HG03558 (cell line): ENCODE measurements at regions not wholly inside any gene's neighbourhood (a gene's known extent, or its start where the extent isn't known, plus 50 kb on each side); places are given as distances from the start of the nearest gene placed in this dataset.
"Not testable (repeated sequence)": the region's sequence is repeated elsewhere in the genome, so short reads cannot be mapped to it uniquely, and the experiment has no call there.

Source experiments
- ATAC-seq: cut with Tn5 transposase; IDR thresholded peaks from one replicate; pipeline ENCODE4 v1.9.1; 2021; ENCODE audit warnings: moderate number of reproducible peaks; ENCODE audit not compliant: unreplicated experiment; ENCODE audit errors: extremely low read depth

GRCh38 chr6:159642995-159643394 is 50.0 kb downstream of the SOD2 start:
- ATAC-seq: no peak

DNA sequence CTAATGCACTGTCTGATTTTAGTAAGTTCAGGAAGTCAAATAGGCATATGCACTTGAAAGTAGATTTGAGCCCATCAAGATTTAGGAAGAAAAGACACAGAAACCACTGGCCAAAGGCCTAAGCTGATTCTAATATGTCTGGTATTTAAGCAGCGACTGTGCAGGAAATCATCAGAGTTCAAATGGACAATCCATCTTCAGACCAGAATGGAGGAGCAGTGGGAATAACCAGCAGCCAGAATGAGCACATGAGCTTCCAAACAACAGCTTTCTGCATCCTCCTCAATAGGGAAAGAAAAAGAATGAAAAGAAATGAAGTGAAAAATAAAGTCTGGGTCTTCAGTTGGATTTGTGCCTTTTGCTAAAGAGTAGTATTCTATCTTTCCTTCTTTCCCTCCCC is 50.6 kb downstream of the SOD2 start:
- ATAC-seq: no peak

DNA sequence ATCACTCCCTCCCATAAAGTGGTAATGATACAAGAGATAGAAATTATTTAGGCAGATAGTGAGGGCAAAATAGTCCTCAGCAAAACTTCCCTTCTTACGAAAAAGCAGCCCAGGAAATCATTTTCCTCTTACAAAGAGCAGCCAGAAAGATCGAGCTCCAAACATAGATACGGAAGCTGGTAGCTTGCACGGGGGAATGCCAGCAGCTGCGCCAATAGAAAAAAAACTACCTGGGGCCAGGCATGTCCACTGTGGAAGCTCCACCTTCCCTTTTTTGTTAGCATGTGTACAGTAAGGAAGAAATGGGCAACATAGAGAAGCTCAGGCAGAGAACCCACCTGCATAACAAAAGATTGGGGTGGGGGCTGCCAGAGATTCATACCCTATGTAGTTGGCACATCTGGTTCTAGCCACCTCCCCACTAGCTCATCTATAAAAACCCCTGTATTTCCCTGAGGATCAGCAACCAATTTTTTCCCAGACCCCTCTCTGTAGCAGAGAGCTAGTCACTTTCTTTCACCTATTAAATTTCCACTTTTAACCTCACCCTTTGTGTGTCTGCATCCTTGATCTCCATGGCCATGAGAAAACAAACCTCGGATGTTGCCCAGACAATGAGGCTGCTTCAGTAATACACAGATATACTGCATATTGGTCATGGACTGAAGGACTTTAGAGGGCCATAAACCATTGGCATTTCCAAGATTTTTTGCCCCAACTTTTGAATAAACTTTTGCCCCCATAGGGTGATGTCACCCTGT is 52.1 kb downstream of the SOD2 start:
- ATAC-seq: no peak

- ATAC-seq: no peak
Observed at GRCh38 chr6:159640322-159640721, 52.7 kb downstream of the SOD2 start.

GRCh38 chr6:159639721-159640120 is 53.3 kb downstream of the SOD2 start:
- no peak for ATAC-seq

DNA sequence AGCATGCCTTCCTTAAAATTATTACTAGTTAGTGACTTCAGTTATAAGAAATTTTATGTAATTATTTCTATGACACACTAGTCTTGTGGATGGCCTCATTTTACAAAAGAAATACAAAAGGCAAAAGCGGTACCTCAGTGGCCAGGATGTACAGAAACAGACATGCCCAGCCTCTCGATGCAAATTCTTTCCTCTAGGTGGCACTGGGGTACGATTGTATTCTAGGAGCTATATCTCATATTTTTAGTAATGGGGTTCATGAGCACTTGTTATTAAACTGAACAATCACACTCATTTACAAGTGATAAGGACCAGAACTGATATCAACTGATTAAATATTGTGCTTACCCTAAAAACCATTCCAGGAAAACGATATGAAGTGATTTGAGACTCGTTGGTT is 59.8 kb downstream of the SOD2 start:
- no peak for ATAC-seq

DNA sequence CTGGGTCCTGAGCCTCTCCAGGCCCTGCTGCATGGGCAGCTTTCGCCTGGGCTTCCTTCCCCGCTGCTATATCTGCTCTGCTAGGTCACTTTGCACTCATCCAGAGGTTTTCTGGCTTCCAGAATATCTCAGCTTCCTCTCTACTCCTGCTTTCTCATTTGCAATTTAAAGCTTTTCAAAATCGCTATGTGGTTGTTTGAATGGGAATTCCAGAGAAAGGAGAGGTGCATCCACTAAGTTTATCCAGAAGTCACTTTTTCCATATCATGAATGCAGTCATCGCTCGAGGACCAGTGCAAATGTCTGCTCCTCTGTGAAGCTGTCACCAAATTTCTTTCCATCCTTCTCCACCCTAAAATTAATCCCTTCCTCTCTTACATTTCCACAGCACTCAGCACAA is 61.2 kb downstream of the SOD2 start:
- ATAC-seq: no peak

- no peak for ATAC-seq
Observed at GRCh38 chr6:159627939-159628338, 65.1 kb downstream of the SOD2 start.

DNA sequence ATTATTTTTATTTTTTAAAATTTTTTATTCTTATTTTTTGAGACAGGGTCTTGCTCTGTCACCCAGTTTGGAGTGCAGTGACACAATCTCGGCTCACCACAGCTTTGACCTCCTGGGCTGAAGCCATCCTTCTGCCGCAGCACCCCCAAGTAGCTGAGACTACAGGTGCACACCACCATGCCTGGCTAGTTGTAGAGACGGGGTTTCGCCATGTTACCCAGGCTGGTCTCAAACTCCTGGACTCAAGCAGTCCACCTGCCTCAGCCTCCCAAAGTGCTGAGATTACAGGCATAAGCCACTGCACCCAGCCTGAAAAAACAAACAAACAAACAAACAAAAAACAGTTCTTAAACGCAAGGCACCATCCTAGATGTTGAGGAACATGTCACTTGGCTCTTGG is 66.5 kb downstream of the SOD2 start:
- ATAC-seq: not testable (repeated sequence)

- ATAC-seq: no peak
Observed at GRCh38 chr6:159623156-159623555, 69.9 kb downstream of the SOD2 start.

- ATAC-seq: no peak
Observed at GRCh38 chr6:159620947-159621346, 72.1 kb downstream of the SOD2 start.

DNA sequence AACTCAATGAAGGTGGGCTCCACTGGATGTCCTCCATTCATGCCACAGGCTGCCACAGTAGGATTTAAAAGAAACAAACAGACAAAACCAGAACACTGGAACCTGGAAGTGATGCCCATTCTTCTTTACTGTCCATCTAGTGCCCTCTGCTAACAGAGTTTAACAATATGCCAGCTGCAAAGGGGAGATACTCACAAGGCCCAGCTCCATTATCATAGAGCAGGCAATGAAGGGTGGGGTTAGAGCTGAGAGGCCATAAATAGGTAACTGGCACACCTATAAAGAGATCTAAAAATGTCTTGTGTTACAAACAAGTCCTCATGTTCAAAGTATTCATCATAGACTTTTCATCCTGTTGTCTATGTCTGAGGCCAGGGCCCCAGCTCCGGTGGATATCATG is 75.6 kb downstream of the SOD2 start:
- ATAC-seq: no peak

- no peak for ATAC-seq
Observed at GRCh38 chr6:159616456-159616855, 76.6 kb downstream of the SOD2 start.

- no peak for ATAC-seq
Observed at GRCh38 chr6:159615918-159616317, 77.1 kb downstream of the SOD2 start.

DNA sequence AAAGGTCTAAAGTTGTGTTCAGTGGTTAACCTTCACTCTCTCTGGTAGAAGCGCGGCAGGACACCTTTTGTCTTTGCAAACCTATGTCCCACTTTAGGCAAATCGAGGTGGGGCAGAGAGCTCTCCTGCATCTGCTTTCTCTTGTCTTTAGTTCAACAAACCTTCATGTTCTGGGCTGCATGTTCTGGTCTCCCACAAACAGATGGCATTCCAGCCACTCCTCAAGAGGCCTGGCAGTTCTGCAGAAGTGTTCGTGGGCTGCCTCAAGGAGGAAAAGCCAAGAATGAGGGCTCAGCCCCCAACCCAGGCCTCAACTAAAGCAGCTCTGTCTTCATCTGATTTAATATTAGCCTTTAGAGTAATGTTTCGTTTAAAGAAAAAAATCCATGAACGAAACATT is 82.2 kb downstream of the SOD2 start:
- ATAC-seq: no peak

DNA sequence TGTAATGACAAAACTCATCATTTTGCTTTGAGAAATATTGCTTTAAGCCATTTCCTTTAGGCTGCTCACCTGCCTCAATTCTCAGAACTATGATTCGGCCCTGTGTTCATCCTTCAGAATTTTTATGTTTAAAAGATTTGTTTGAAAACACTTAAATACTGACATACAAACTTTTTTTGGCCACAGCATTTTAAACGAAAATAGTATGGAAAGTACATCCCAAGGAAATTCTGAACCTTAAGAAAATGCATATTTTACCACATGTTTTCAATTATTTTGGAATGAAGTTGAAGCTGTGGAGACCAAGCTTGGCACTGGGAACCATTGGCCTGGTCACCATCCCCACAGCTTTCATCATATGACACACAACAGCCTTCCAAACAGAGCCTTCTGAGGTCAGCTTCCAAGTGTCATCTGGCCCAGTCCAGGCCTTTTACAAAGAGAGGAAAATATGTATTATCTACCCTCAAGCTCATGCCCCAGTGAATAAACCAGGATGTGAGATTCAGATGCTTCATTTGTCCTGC is 83.3 kb downstream of the SOD2 start:
- no peak for ATAC-seq

DNA sequence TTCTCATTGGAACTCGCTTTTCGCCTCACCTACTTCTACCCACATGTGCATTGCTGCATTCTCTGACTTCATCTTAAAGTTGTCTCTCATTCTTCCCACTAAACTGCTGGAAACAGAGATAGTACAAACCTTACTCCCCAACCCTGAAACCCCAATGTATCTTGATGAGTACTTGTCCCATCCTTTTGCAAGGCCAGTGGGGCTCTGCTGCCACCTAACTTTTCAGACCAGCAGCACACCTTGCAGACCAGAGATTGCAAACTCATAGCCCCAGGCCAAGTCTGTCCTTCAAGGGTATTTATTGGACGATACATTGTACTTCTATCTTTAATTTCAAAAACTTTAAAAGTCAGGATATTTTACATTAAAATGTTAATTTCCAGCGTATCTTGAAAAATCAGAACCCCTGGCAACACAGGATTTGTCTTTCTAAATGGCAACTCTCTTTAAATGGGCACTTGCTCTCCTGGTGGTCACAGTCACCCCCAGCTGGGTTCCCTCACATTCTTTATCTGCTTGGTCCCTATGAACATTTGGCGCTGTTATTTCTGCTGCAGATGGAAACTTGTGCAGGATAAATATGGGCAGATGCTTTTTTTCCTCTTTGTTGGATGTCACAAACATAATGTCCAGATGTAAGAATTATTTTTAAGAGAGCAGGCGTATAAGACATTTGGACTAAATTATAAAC is 83.9 kb downstream of the SOD2 start:
- ATAC-seq: no peak

DNA sequence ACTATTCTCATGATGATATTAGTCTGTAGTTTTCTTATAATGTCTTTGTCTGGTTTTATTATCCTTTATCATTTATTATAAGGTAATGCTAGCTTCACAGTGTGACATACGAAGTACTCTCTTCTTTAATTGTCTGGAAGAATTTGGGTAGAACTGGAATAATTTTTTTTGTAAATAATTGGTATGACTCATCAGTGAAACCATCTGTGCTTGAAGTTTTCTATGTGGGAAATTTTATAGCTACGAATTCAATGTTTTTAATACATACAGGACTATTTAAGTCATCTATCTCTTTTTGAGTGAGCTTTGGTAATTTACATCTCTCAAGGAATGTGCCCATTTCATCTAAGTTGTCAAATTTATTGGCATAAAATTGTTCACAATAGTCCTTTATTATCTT is 86.3 kb downstream of the SOD2 start:
- no peak for ATAC-seq

GRCh38 chr6:159604443-159604956 is 88.5 kb downstream of the SOD2 start:
- no peak for ATAC-seq

GRCh38 chr6:159602431-159603041 is 90.5 kb downstream of the SOD2 start:
- ATAC-seq: no peak

DNA sequence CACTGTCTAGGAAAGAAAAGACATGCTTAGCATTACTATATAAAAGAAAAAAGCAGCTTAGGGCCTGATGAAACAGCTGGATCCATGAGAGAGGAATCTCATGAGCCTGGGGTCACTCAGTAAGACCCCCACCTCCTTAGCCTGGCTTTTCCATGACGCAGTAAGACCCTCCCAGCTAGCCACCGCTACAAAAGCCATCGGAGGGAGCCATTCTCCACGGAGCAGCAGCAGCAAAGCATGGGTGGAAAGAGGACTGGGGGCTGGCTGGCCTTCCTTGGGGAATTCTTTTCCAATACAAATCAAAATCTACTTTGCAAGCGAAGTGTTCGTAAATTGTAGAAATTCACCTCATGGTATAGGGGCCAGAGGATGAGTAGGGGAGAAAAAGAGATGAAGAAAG is 91.8 kb downstream of the SOD2 start:
- no peak for ATAC-seq
